ENCODE measurements at regions not wholly inside any gene's neighbourhood (a gene's known extent, or its start where the extent isn't known, plus 50 kb on each side); places are given as distances from the start of the nearest gene placed in this dataset.

DNA sequence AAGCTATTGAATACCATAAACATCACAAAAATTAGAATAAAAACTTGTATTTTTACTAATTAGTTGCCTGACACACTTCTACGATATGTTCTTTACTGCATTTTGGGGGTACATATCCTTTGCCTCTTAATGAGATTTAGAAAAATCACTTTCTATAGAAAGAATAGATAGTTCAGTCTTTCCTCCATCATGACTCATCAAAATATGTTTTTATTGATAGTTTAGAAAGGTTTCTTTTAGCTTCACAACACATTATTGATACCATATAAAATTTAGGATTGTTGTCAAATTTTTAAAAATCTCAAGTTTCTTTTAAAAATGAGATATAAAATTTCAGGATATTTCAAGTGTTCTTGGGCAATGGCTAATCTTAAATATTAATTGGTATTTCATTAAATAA lies 74.5 kb upstream of the NOCT start:
- TF ChIP-seq, protein P1, sequence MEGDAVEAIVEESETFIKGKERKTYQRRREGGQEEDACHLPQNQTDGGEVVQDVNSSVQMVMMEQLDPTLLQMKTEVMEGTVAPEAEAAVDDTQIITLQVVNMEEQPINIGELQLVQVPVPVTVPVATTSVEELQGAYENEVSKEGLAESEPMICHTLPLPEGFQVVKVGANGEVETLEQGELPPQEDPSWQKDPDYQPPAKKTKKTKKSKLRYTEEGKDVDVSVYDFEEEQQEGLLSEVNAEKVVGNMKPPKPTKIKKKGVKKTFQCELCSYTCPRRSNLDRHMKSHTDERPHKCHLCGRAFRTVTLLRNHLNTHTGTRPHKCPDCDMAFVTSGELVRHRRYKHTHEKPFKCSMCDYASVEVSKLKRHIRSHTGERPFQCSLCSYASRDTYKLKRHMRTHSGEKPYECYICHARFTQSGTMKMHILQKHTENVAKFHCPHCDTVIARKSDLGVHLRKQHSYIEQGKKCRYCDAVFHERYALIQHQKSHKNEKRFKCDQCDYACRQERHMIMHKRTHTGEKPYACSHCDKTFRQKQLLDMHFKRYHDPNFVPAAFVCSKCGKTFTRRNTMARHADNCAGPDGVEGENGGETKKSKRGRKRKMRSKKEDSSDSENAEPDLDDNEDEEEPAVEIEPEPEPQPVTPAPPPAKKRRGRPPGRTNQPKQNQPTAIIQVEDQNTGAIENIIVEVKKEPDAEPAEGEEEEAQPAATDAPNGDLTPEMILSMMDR (conservative IDR thresholded peaks at IDR 0.05 in 1 of 2, IDR thresholded peaks at IDR 0.05 in 1 of 2; ENCODE audit: extremely low read depth in 1 of 2, insufficient read depth in 1 of 2, low read depth in 1 of 2, low read length in 2 of 2) = no peak
- no peak for TF ChIP-seq EZH2 (IDR thresholded peaks at IDR 0.05; ENCODE audit: borderline replicate concordance, low read length)
